K562 (cell line): ENCODE measurements at regions not wholly inside any gene's neighbourhood (a gene's known extent, or its start where the extent isn't known, plus 50 kb on each side); places are given as distances from the start of the nearest gene placed in this dataset.

Source experiments
- ATAC-seq: fragments of 200-7000 bp; cut with Tn5 transposase; 3 replicates; pipeline ENCODE4 v1.9.1; 2020; ENCODE audit warnings: moderate library complexity
- BruUV-seq: library from RNA; stranded (reverse); fragments of 400-500 nt; replicated peaks from 2 replicates; lab custom pipeline; 2021; lab: Mats Ljungman, UMichigan
- CTCF ChIA-PET: fragments of 300-600 bp; formaldehyde crosslinking; extraction: SDS; loops from one replicate; lab custom pipeline; 2021; ENCODE audit warnings: low intra/inter-chr PET ratio; lab: Yijun Ruan, JAX
- POLR2A ChIA-PET: fragments of 300-600, 350-650 bp; sonication (Branson Sonifier 250); formaldehyde crosslinking; extraction: SDS; loops from one replicate; lab custom pipeline; 2021; ENCODE audit warnings: antibody characterized with exemption, inconsistent platforms; lab: Yijun Ruan, JAX
- DNase-seq, 4 experiments: peaks; one replicate each; pipeline versions ENCODE4 v3.0.0 to v3.0.0-alpha.2; 2011 to 2018; ENCODE audit warnings: low spot score in 3 of 4, mixed read lengths in 3 of 4; ENCODE audit errors: extremely low read depth in 1 of 4
- FAIRE-seq: peaks from 2 replicates; lab custom pipeline; 2011; peaks lifted over from hg19 to GRCh38; lab: Jason Lieb, UNC
- H2AFZ ChIP-seq: 2 replicates; pipeline ENCODE4 v1.6.0; 2011; ENCODE audit warnings: low read depth, low read length, control low read depth, inconsistent platforms
- H3K27ac ChIP-seq: fragments of 200-600 bp; 3 replicates; pipeline ENCODE4 v1.8.0; 2011; ENCODE audit warnings: low read depth, mild to moderate bottlenecking, control low read depth, inconsistent platforms, low read length, moderate library complexity, mixed read lengths; ENCODE audit errors: extremely low read depth
- H3K27me3 ChIP-seq, 2 experiments: fragments of 300-600 bp in 1 of 2; 2 replicates in 1 of 2; 3 replicates in 1 of 2; pipeline versions ENCODE4 v1.6.0 to v1.8.0; 2011; ENCODE audit warnings: inconsistent platforms in 2 of 2, low read length in 2 of 2, mild to moderate bottlenecking in 1 of 2, mixed read lengths in 1 of 2, moderate library complexity in 1 of 2; ENCODE audit not compliant: control insufficient read depth in 2 of 2, insufficient read depth in 2 of 2
- H3K36me3 ChIP-seq: fragments of 300-600 bp; 3 replicates; pipeline ENCODE4 v1.8.0; 2011; ENCODE audit warnings: mild to moderate bottlenecking, low read length, inconsistent platforms; ENCODE audit not compliant: control insufficient read depth, insufficient read depth
- H3K4me1 ChIP-seq, 2 experiments: fragments of 200-600 bp in 1 of 2; replicated peaks in 1 of 2; 2 replicates in 1 of 2; 3 replicates in 1 of 2; pipeline versions ENCODE4 v1.5.1 to v1.8.0; 2011; ENCODE audit warnings: inconsistent platforms in 2 of 2, low read length in 2 of 2, mild to moderate bottlenecking in 1 of 2, mixed read lengths in 1 of 2, moderate library complexity in 1 of 2; ENCODE audit not compliant: control insufficient read depth in 2 of 2, insufficient read depth in 2 of 2
- H3K4me2 ChIP-seq: 2 replicates; pipeline ENCODE4 v1.6.1; 2011; ENCODE audit warnings: low read length, control low read depth, inconsistent platforms, mixed read lengths; ENCODE audit not compliant: insufficient read depth
- H3K4me3 ChIP-seq: fragments of 200-600 bp; sonication (generic), shearing (Covaris generic); 2 replicates; pipeline ENCODE4 v1.5.1; 2016; ENCODE audit warnings: control low read depth, inconsistent platforms
- H3K79me2 ChIP-seq: fragments of 200-600 bp; 3 replicates; pipeline ENCODE4 v1.8.0; 2011; ENCODE audit warnings: low read length, inconsistent platforms; ENCODE audit not compliant: control insufficient read depth, insufficient read depth
- H3K9ac ChIP-seq, 2 experiments: 2 replicates each; pipeline versions ENCODE4 v1.6.0 to v1.6.1; 2011; ENCODE audit warnings: low read depth in 2 of 2, low read length in 2 of 2, control low read depth in 1 of 2, inconsistent platforms in 1 of 2, mild to moderate bottlenecking in 1 of 2, mixed read lengths in 1 of 2; ENCODE audit not compliant: insufficient read depth in 1 of 2
- H3K9me1 ChIP-seq: one replicate; pipeline ENCODE4 v1.6.0; 2011; ENCODE audit warnings: inconsistent platforms, mild to moderate bottlenecking, low read length, moderate library complexity; ENCODE audit not compliant: control insufficient read depth, insufficient read depth
- H3K9me3 ChIP-seq: replicated peaks from 2 replicates; pipeline ENCODE4 v1.5.1; 2011; ENCODE audit warnings: low read depth, low read length, inconsistent platforms; ENCODE audit not compliant: control insufficient read depth, insufficient read depth
- H4K20me1 ChIP-seq: replicated peaks from 2 replicates; pipeline ENCODE4 v1.6.1; 2011; ENCODE audit warnings: low read length, inconsistent platforms, mixed read lengths; ENCODE audit not compliant: control insufficient read depth, insufficient read depth
- ARHGAP35 ChIP-seq: fragments of 450-650 bp; IDR thresholded peaks from 2 replicates; pipeline ENCODE4 v1.6.1; 2018; ENCODE audit not compliant: partially characterized antibody
- GATA2 ChIP-seq: sonication (generic); formaldehyde crosslinking; IDR thresholded peaks from 2 replicates; pipeline ENCODE4 v1.4.0; 2020; ENCODE audit warnings: mild to moderate bottlenecking, missing genetic modification reagents
- GTF2A2 ChIP-seq: IDR thresholded peaks from 2 replicates; pipeline ENCODE4 v1.6.1; 2016; ENCODE audit warnings: mild to moderate bottlenecking, missing genetic modification characterization, missing compliant biosample characterization
- HDAC2 ChIP-seq: fragments of 450-650 bp; IDR thresholded peaks from 2 replicates; pipeline ENCODE4 v1.6.1; 2016; ENCODE audit warnings: mild to moderate bottlenecking
- IFI16 ChIP-seq: fragments of 250-450 bp; sonication (Bioruptor Pico); IDR thresholded peaks from 2 replicates; pipeline ENCODE4 v2.1.2; 2022; ENCODE audit warnings: mild to moderate bottlenecking, inconsistent platforms
- KLF10 ChIP-seq: fragments of 250-450 bp; sonication (Bioruptor Pico); IDR thresholded peaks from 2 replicates; pipeline ENCODE4 v1.6.1; 2021; ENCODE audit warnings: matching md5 sums
- PURB ChIP-seq: sonication (generic); formaldehyde crosslinking; IDR thresholded peaks from 2 replicates; pipeline ENCODE4 v1.9.0; 2021; ENCODE audit warnings: low read depth, mild to moderate bottlenecking, missing genetic modification reagents
- SIRT6 ChIP-seq: IDR thresholded peaks from one replicate; pipeline ENCODE4 v1.6.1; 2012; ENCODE audit warnings: low read depth, mild to moderate bottlenecking, control low read depth, inconsistent platforms, low read length, moderate library complexity
- SRSF9 ChIP-seq: fragments of 200-400 bp; formaldehyde crosslinking; IDR thresholded peaks from 2 replicates; pipeline ENCODE4 v1.6.1; 2017; ENCODE audit warnings: low read depth, low read length, borderline replicate concordance
- TCF7 ChIP-seq: sonication (generic); IDR thresholded peaks from 2 replicates; pipeline ENCODE4 v1.6.1; 2016; ENCODE audit warnings: antibody characterized with exemption, borderline replicate concordance
- TFAP4 ChIP-seq: sonication (generic); formaldehyde crosslinking; IDR thresholded peaks from 2 replicates; pipeline ENCODE4 v1.8.0; 2022; ENCODE audit warnings: missing genetic modification reagents, mild to moderate bottlenecking, moderate library complexity, borderline replicate concordance
- ZFP91 ChIP-seq: sonication (generic); formaldehyde crosslinking; IDR thresholded peaks from 2 replicates; pipeline ENCODE4 v1.8.0; 2022; ENCODE audit warnings: mild to moderate bottlenecking, missing genetic modification reagents
- ZNF124 ChIP-seq: sonication (generic); formaldehyde crosslinking; IDR thresholded peaks from 2 replicates; pipeline ENCODE4 v1.8.1; 2022; ENCODE audit warnings: missing genetic modification reagents
- ZNF133 ChIP-seq: fragments of 250-450 bp; sonication (Bioruptor Pico); IDR thresholded peaks from 2 replicates; pipeline ENCODE4 v1.4.0; 2020; ENCODE audit warnings: mild to moderate bottlenecking
- ZNF143 ChIP-seq: sonication (generic); formaldehyde crosslinking; IDR thresholded peaks from 2 replicates; pipeline ENCODE4 v1.9.0; 2022; ENCODE audit warnings: mild to moderate bottlenecking, missing genetic modification reagents
- ZNF175 ChIP-seq: fragments of 200-800 bp; sonication (Bioruptor generic); IDR thresholded peaks from 2 replicates; pipeline ENCODE4 v1.6.1; 2016; ENCODE audit warnings: low read depth, mild to moderate bottlenecking, missing genetic modification characterization, missing compliant biosample characterization
- ZNF354B ChIP-seq: fragments of 250-450 bp; sonication (Bioruptor Pico); IDR thresholded peaks from 2 replicates; pipeline ENCODE4 v1.4.0; 2020
- WGBS: fragments of 100-300 bp; shearing (Covaris generic); methylation state at CpG from one replicate; pipeline ENCODE4 v1.1.6; 2016; ENCODE audit warnings: low coverage, mixed read lengths; ENCODE audit not compliant: insufficient coverage; ENCODE audit errors: missing lambda C conversion rate; 5-methylcytosine and 5-hydroxymethylcytosine counted together
- in situ Hi-C: fragments of 300-500 bp; cut with MboI; formaldehyde crosslinking; loops from 4 replicates; pipeline ENCODE4 v1.15.0; 2018; ENCODE audit warnings: inconsistent platforms, mixed read lengths
- intact Hi-C: fragments of 100-400 bp; cut with micrococcal nuclease; formaldehyde crosslinking; loops from 2 replicates; pipeline ENCODE4 v1.14.2; 2022

DNA sequence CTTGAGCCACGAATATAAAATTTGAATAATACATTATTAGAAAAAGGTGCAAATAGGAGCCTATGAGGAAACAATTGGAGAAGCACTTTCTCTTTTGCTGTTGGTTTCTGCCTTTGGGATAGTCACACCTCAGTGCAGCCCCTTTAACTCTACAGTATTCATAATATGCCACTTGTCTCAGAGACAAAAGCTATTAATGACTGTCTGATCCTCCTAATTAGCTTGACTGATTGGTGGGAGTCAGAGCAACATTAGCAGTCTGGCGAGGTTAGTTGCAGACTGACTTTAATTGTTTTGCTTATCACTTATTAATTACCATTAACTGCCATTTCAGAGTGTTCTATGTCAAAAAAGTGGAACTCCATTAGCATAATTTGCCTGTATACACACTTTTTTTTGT is 225.0 kb upstream of the ARHGEF26 start (continued):
- no peak for TF ChIP-seq ZFP91 (CRISPR knock-in tag)
- no peak for TF ChIP-seq SIRT6

DNA sequence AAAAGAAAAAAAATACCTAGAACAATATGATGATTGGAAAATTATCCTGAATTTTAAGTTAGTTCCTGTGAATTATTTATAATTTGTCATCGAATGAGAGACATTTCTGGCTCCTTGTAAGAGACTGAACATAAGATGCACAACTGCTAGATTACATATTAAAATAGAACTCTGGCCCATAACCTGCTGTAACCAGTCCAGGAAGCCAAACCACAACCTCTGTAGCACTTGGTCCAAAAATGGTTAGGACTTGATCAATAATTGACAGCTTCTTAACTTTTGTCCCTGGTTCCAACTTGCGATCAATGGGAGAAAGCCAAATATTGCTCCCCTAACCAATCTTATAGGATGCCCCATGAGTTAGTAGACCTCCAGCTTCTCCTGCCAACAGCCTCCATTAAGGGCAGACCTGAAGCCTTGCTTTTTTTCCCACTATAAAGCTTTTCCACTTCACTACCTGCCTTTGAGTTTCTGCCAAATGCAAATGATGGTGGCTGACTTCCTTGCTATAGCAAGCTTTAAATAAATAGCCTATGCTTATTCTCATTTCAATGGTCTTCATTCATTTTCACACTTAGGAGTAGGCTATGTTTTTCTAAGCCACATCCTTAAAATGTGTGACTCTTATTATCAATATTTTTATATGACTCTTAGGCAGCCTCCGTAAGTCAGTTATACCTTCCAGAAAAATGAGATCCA is 224.0 kb upstream of the ARHGEF26 start:
- 0% methylated on average over 3 of the region's 3 CpGs for WGBS
- H3K9ac ChIP-seq: no peak overlapping the region
- H3K27me3 ChIP-seq: no peaks in the 10 kb centered on the region
- no peak overlapping the region for H3K4me3 ChIP-seq
- CTCF ChIA-PET: no interaction called here
- no peaks in the 10 kb centered on the region for H4K20me1 ChIP-seq
- DNase-seq: no peak
- H3K9me3 ChIP-seq: no peaks in the 10 kb centered on the region
- H3K79me2 ChIP-seq: no peaks in the 10 kb centered on the region
- H3K4me1 ChIP-seq: no peaks in the 10 kb centered on the region
- H3K36me3 ChIP-seq: no peaks in the 10 kb centered on the region
- intact Hi-C loops: no loop called here
- TF ChIP-seq ZNF143 (no peak), ZNF133 (CRISPR knock-in tag) (no peak), IFI16 (no peak), TFAP4 (CRISPR knock-in tag) (no peak), HDAC2 (no peak), GTF2A2 (no peak), GATA2 (CRISPR knock-in tag) (no peak), KLF10 (CRISPR knock-in tag) (no peak), PURB (CRISPR knock-in tag) (no peak), ARHGAP35 (no peak), TCF7 (no peak), ZNF354B (CRISPR knock-in tag) (no peak), ZNF124 (no peak), ZNF175 (no peak), SRSF9 (no peak)
- H2AFZ ChIP-seq: no peak overlapping the region
- POLR2A ChIA-PET: no interaction called here
- in situ Hi-C loops: no loop called here
- no TSS peak for BruUV-seq
- no peak for ATAC-seq
- no peak overlapping the region for H3K27ac ChIP-seq
- no peak overlapping the region for H3K4me2 ChIP-seq
- no peaks in the 10 kb centered on the region for H3K9me1 ChIP-seq
- no peak for FAIRE-seq
